GM20431 (cell line): ENCODE measurements at regions not wholly inside any gene's neighbourhood (a gene's known extent, or its start where the extent isn't known, plus 50 kb on each side); places are given as distances from the start of the nearest gene placed in this dataset.

Source experiments
- in situ Hi-C: fragments of 300-500 bp; cut with MseI, MboI; formaldehyde crosslinking; loops from one replicate; pipeline ENCODE4 v1.15.0; 2020; ENCODE audit warnings: low sequenced_read_pairs; ENCODE audit not compliant: unreplicated experiment

- in situ Hi-C loops = no loop called here
Observed at GRCh38 chr7:16034353-16034752, 347.9 kb upstream of the MEOX2 start.

GRCh38 chr7:16033233-16033632, 346.8 kb upstream of the MEOX2 start:
- in situ Hi-C loops = no loop called here

GRCh38 chr7:16028636-16029035, 342.2 kb upstream of the MEOX2 start:
- in situ Hi-C loops = no loop called here

GRCh38 chr7:16028103-16028502, 341.6 kb upstream of the MEOX2 start:
- in situ Hi-C loops = no loop called here

GRCh38 chr7:16027396-16027795, 340.9 kb upstream of the MEOX2 start:
- in situ Hi-C loops = no loop called here

- in situ Hi-C loops = no loop called here
Observed at GRCh38 chr7:16026253-16027020, 340.0 kb upstream of the MEOX2 start.

GRCh38 chr7:16025696-16026095, 339.2 kb upstream of the MEOX2 start:
- in situ Hi-C loops = no loop called here

- in situ Hi-C loops = no loop called here
Observed at GRCh38 chr7:16023503-16023902, 337.0 kb upstream of the MEOX2 start.

- in situ Hi-C loops = no loop called here
Observed at GRCh38 chr7:16023046-16023445, 336.6 kb upstream of the MEOX2 start.

GRCh38 chr7:16021851-16022250, 335.4 kb upstream of the MEOX2 start:
- in situ Hi-C loops = no loop called here

- in situ Hi-C loops = no loop called here
Observed at GRCh38 chr7:16015981-16016380, 329.5 kb upstream of the MEOX2 start.

GRCh38 chr7:16014031-16014430, 327.5 kb upstream of the MEOX2 start:
- in situ Hi-C loops = no loop called here

- in situ Hi-C loops = no loop called here
Observed at GRCh38 chr7:16007911-16008310, 321.4 kb upstream of the MEOX2 start.

- in situ Hi-C loops = no loop called here
Observed at GRCh38 chr7:16004702-16005101, 318.2 kb upstream of the MEOX2 start.

GRCh38 chr7:16001477-16001876, 315.0 kb upstream of the MEOX2 start:
- in situ Hi-C loops = no loop called here

- in situ Hi-C loops = no loop called here
Observed at GRCh38 chr7:15998617-15999016, 312.1 kb upstream of the MEOX2 start.

- in situ Hi-C loops = no loop called here
Observed at GRCh38 chr7:15995027-15995426, 308.5 kb upstream of the MEOX2 start.

GRCh38 chr7:15989194-15989593, 302.7 kb upstream of the MEOX2 start:
- in situ Hi-C loops = no loop called here

GRCh38 chr7:15985587-15986384, 299.3 kb upstream of the MEOX2 start:
- in situ Hi-C loops = no loop called here

- in situ Hi-C loops = no loop called here
Observed at GRCh38 chr7:15977663-15978062, 291.2 kb upstream of the MEOX2 start.

- in situ Hi-C loops = no loop called here
Observed at GRCh38 chr7:15972862-15973275, 286.4 kb upstream of the MEOX2 start.
